Activated CD8-positive, alpha-beta memory T cell treated with anti-CD3 and anti-CD28 coated beads for 24 hours (primary cell): ENCODE measurements at regions not wholly inside any gene's neighbourhood (a gene's known extent, or its start where the extent isn't known, plus 50 kb on each side); places are given as distances from the start of the nearest gene placed in this dataset.

Source experiments
- DNase-seq: peaks from one replicate; pipeline ENCODE4 v3.0.0-alpha.2; 2020

- no peak for DNase-seq
These were observed 61.7 kb downstream of the KCNJ2 start for GRCh38 chr17:70230850-70231640.

DNA sequence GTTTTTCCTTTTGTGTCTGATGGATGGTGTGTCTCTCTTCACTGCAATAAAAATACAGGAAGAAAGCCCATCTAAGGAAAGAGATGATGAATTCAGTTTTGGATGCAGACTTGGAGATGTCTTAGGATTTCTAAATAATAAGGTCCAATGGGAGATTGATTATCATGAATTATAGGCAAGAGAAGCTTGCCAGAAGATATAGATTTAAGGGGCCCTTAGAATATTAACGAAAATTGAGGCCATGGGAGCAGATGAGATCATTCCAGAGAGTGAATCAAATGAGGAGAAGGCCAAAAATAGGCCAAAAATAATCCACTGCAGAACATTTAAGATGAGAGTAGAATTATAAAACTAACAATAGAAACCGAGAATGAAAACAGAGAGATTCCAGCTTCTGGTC is 63.1 kb downstream of the KCNJ2 start:
- DNase-seq = no peak

GRCh38 chr17:70235252-70235651 is 65.9 kb downstream of the KCNJ2 start:
- no peak for DNase-seq

DNA sequence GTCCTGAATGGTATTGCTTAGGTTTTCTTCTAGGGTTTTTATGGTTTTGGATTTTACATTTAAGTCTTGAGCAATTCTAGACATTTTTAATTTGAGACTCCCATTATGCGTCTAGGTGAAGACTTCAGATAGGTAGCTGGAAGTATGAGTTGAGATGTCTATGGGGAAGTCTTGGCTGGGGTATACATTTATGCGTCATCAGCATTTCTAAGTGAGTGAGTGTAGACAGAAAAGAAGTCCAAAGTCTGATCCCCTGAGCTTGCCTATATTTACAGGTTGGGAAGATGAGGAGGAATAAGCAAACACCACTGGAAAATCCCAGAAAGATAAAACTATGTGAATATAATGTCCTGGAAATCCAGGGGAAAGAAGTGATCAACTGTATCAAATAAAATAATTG is 68.9 kb downstream of the KCNJ2 start:
- DNase-seq = no peak

DNA sequence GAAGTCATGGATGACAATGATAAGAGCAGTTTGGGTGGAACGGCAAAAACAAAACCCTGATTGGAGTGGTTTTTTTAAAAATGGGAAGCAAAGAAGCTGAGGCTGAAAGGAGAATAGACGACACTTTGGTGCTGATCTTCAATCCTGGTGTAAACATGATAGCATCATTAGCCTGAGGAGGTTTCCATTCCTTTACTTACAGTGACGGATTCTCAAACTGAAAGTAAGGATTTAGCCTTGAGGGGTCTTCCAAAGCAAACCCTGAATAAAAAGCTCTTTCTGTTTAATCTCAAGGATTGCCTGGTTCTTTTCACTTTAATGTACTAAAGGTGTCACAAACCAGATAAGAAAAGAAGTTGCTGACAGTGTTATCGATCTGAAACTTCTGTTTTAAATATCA is 69.3 kb downstream of the KCNJ2 start:
- DNase-seq = no peak

DNA sequence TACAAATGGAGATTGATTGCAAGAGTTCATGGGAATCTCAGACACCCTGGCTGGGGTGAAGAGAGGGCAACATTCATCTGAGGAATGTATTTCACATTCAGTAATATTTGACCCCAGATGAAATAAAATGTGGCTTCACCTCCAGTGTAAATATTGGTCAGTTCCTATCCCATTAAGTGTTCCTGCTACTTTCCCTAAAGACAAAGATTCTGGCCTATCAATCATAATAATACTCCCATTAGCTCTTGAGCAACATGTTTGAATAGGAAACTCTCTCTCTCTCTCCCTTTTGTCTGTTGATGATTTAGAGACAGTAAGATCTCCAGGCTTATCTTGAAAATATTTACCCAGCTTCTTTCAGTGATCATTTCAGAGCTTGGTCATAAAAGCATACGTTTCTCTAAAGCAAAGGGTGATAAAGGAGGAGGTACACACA is 70.1 kb downstream of the KCNJ2 start:
- DNase-seq = no peak

DNA sequence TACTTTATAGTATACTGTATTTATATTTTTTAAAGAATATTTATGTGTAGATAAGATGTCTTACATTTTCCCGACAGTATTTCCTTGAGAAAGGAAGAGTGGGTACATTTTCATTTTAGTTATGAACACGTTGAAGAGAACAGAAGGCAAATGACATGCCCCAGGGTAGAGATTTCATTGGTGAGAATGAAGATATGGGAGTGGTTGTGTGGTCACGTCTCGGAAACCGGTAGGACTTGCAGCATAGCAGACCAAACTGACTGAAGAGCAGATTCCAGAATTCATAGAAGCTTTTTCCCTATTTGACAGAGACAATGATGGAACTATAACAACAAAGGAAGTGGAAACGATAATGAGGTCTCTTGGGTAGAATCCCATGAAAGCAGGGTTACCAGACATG is 71.7 kb downstream of the KCNJ2 start:
- no peak for DNase-seq

GRCh38 chr17:70242781-70243437 is 73.6 kb downstream of the KCNJ2 start:
- DNase-seq = no peak

DNA sequence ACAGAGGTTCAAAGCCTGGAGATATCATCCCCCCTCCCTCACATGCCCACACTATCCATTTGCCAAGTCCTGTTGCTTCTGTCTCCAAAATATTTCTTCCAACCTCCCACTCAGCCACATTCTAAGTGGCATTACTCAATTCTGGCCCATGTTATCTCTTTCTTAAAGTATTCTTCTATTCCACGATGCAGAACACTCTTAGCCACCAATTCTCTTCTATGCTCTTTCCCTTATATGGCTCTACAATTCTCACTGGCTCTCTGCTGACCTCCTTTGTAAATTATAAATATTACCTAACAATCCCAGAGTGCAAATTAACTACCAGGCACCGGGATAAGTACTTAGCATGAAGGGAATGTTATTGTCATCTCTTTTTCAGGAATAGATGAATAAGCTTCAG is 82.4 kb downstream of the KCNJ2 start:
- DNase-seq = no peak

DNA sequence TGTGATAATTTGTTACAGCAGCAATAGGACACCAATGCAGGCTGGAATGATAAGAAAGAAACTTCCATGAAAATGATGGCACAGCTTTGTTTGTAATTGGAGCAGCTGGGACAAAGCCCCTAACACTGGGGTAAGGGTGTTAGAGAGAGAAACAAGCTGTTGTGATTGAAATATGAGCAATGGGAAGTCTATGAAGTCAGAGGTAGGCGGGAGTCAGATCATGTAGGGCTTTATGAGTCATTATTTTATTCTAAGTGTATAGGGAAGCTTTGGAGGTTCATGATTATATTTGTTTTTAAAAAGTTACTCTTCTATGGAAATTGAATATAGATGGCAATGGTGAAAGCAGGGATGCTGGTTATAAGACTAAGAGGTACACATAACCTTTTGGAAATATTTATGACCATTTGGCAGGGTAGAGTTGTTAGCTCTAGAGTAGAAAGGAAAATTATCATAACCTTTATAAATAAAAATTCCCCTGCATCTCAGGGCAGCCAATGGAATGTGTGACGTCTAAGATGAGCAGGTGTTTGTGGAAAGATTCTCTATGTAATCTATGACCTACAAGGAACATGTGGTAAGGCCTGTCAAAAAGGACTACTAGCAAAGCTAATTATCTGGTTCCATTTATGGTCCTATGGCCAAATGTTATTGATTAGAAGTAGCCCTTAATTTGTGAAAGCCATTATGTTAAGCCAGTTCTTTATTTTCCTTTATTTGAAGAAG is 85.6 kb downstream of the KCNJ2 start:
- no peak for DNase-seq

- DNase-seq = no peak
These were observed 87.4 kb downstream of the KCNJ2 start for GRCh38 chr17:70256751-70257150.

DNA sequence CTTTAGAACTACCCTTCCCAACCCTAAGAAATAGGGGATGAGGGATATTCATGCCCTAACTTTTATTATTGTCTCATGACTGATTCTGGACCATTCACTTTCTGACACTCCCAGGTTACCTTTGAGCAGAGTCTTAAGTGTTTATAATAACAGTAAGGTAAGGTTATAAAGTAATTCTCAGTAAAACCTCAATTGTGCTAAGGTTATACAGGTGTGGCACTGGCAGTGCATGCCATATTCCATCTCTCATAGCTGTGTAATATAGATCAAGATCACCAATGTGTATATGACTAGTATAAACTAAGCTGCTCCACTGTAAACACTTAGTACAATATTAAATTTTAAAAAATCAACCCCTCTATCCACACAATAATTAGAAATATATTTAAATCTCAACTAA is 89.1 kb downstream of the KCNJ2 start:
- DNase-seq = no peak

DNA sequence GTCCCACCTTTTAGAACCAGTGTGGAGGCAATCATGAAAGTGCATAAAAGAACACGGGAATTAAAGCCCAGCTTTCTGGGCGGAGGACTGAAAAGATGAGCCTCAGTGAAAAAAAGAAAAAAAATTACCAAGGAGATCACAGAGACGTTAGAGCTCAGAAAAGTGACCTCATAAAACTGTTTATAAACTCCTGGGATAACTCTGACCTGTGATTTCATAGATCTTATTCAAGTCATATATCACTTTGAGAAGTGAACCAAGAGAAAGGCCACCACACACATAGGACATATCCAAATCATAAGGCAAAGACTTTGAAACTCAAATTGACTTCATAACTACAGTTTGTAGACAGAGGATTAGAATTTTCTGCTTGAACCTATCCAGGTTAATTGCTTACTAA is 90.1 kb downstream of the KCNJ2 start:
- DNase-seq = no peak

- no peak for DNase-seq
These were observed 91.8 kb downstream of the KCNJ2 start for GRCh38 chr17:70261170-70261569.

GRCh38 chr17:70265471-70265870 is 96.1 kb downstream of the KCNJ2 start:
- no peak for DNase-seq

- DNase-seq = no peak
These were observed 97.1 kb downstream of the KCNJ2 start for GRCh38 chr17:70266394-70266793.

DNA sequence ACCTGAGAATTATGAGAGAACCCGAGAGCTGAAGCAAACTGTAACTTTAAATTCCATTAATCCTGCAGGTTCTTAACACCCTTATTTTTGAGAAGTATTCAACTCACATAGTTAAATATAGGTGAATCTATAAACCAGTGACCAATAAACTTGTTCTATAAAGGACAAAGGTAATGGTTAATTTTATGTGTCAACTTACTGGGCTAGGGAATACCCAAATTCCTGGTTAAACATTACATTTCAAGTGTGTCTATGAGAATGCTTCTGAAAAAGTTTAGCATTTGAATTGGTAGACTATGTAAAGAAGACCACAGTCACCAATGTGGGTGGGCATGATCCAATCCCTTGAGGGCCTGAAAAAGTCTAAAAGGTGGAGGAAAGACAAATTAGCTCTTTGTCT is 99.1 kb downstream of the KCNJ2 start:
- no peak for DNase-seq

- no peak for DNase-seq
These were observed 101.2 kb downstream of the KCNJ2 start for GRCh38 chr17:70270554-70270953.

DNA sequence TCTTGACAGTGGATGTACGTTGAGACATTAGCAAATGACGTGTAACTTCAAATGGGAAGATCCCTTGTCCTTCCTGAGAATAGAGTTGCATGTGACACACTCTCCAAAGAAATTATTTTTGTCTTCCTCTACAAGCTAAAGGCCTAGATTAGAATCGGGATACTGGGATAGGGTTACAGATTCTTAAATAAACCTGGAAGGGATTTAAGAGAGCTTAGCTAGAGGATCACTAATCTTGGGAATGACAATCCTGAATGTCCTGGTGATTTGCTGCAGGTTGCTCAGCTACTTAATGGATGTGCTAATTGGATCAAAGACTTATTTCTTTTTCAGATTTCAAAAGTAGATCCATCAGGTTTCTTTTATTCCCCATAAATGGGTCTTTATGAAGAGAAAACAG is 101.9 kb downstream of the KCNJ2 start:
- no peak for DNase-seq

GRCh38 chr17:70271672-70272071 is 102.3 kb downstream of the KCNJ2 start:
- no peak for DNase-seq

GRCh38 chr17:70274255-70274654 is 104.9 kb downstream of the KCNJ2 start:
- DNase-seq = no peak

- no peak for DNase-seq
These were observed 107.6 kb downstream of the KCNJ2 start for GRCh38 chr17:70276906-70277305.

- DNase-seq = no peak
These were observed 109.6 kb downstream of the KCNJ2 start for GRCh38 chr17:70278844-70279462.

- no peak for DNase-seq
These were observed 117.1 kb downstream of the KCNJ2 start for GRCh38 chr17:70286391-70286790.
